ENCODE measurements at regions not wholly inside any gene's neighbourhood (a gene's known extent, or its start where the extent isn't known, plus 50 kb on each side); places are given as distances from the start of the nearest gene placed in this dataset.

DNA sequence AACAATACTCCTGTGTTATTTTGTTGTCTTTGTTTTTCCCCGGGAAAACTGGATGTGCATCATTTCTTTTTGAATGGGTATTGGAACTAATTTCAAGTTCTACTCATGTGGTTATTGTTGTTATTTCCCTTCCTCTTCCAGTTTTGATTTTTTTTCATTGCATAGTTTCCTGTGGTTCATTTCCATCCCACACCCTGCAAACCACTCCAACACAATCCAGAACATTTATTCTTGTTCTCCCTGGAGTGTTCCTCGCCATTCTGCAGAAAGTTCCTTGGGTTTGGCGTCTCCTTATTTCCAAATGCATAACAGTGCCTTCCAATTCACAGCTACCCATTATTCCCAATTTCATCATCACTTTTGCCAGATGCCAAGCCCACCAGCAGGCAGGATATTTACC is 775.1 kb downstream of the TNS3 start (continued):
- TF ChIP-seq, protein P1, sequence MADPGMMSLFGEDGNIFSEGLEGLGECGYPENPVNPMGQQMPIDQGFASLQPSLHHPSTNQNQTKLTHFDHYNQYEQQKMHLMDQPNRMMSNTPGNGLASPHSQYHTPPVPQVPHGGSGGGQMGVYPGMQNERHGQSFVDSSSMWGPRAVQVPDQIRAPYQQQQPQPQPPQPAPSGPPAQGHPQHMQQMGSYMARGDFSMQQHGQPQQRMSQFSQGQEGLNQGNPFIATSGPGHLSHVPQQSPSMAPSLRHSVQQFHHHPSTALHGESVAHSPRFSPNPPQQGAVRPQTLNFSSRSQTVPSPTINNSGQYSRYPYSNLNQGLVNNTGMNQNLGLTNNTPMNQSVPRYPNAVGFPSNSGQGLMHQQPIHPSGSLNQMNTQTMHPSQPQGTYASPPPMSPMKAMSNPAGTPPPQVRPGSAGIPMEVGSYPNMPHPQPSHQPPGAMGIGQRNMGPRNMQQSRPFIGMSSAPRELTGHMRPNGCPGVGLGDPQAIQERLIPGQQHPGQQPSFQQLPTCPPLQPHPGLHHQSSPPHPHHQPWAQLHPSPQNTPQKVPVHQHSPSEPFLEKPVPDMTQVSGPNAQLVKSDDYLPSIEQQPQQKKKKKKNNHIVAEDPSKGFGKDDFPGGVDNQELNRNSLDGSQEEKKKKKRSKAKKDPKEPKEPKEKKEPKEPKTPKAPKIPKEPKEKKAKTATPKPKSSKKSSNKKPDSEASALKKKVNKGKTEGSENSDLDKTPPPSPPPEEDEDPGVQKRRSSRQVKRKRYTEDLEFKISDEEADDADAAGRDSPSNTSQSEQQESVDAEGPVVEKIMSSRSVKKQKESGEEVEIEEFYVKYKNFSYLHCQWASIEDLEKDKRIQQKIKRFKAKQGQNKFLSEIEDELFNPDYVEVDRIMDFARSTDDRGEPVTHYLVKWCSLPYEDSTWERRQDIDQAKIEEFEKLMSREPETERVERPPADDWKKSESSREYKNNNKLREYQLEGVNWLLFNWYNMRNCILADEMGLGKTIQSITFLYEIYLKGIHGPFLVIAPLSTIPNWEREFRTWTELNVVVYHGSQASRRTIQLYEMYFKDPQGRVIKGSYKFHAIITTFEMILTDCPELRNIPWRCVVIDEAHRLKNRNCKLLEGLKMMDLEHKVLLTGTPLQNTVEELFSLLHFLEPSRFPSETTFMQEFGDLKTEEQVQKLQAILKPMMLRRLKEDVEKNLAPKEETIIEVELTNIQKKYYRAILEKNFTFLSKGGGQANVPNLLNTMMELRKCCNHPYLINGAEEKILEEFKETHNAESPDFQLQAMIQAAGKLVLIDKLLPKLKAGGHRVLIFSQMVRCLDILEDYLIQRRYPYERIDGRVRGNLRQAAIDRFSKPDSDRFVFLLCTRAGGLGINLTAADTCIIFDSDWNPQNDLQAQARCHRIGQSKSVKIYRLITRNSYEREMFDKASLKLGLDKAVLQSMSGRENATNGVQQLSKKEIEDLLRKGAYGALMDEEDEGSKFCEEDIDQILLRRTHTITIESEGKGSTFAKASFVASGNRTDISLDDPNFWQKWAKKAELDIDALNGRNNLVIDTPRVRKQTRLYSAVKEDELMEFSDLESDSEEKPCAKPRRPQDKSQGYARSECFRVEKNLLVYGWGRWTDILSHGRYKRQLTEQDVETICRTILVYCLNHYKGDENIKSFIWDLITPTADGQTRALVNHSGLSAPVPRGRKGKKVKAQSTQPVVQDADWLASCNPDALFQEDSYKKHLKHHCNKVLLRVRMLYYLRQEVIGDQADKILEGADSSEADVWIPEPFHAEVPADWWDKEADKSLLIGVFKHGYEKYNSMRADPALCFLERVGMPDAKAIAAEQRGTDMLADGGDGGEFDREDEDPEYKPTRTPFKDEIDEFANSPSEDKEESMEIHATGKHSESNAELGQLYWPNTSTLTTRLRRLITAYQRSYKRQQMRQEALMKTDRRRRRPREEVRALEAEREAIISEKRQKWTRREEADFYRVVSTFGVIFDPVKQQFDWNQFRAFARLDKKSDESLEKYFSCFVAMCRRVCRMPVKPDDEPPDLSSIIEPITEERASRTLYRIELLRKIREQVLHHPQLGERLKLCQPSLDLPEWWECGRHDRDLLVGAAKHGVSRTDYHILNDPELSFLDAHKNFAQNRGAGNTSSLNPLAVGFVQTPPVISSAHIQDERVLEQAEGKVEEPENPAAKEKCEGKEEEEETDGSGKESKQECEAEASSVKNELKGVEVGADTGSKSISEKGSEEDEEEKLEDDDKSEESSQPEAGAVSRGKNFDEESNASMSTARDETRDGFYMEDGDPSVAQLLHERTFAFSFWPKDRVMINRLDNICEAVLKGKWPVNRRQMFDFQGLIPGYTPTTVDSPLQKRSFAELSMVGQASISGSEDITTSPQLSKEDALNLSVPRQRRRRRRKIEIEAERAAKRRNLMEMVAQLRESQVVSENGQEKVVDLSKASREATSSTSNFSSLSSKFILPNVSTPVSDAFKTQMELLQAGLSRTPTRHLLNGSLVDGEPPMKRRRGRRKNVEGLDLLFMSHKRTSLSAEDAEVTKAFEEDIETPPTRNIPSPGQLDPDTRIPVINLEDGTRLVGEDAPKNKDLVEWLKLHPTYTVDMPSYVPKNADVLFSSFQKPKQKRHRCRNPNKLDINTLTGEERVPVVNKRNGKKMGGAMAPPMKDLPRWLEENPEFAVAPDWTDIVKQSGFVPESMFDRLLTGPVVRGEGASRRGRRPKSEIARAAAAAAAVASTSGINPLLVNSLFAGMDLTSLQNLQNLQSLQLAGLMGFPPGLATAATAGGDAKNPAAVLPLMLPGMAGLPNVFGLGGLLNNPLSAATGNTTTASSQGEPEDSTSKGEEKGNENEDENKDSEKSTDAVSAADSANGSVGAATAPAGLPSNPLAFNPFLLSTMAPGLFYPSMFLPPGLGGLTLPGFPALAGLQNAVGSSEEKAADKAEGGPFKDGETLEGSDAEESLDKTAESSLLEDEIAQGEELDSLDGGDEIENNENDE (IDR thresholded peaks at IDR 0.05; ENCODE audit: insufficient replicate concordance, low read length), result no peak
- TF ChIP-seq TCF12 (IDR thresholded peaks at IDR 0.05; ENCODE audit: low read depth, low read length) (no peak), HDAC6 (IDR thresholded peaks at IDR 0.05; ENCODE audit: low read depth, low read length) (no peak), BRCA1 (IDR thresholded peaks at IDR 0.05; ENCODE audit: low read depth, low read length) (no peak), NANOG (IDR thresholded peaks at IDR 0.05; ENCODE audit: insufficient read depth, low read depth, low read length, poor library complexity, severe bottlenecking) (no peak), RAD21 (IDR thresholded peaks at IDR 0.05 in 1 of 2, conservative IDR thresholded peaks at IDR 0.05 in 1 of 2; ENCODE audit: low read depth in 2 of 2, low read length in 2 of 2) (no peak)

All from H1 (cell line).